HUES64 (cell line): ENCODE measurements at regions not wholly inside any gene's neighbourhood (a gene's known extent, or its start where the extent isn't known, plus 50 kb on each side); places are given as distances from the start of the nearest gene placed in this dataset.

Experiments
- H3K27ac ChIP-seq: 2 replicates; pipeline ENCODE4 v1.7.0; 2013; ENCODE audit warnings: low read depth, low read length, inconsistent platforms
- H3K27me3 ChIP-seq: 2 replicates; pipeline ENCODE4 v1.6.1; 2013; ENCODE audit warnings: mild to moderate bottlenecking, low read length; ENCODE audit not compliant: insufficient read depth
- H3K36me3 ChIP-seq: 2 replicates; pipeline ENCODE4 v1.6.1; 2013; ENCODE audit warnings: mild to moderate bottlenecking, low read length; ENCODE audit not compliant: insufficient read depth
- H3K4me1 ChIP-seq: 2 replicates; pipeline ENCODE4 v1.6.1; 2013; ENCODE audit warnings: mild to moderate bottlenecking, low read length, moderate library complexity; ENCODE audit not compliant: insufficient read depth
- H3K4me3 ChIP-seq: 2 replicates; pipeline ENCODE4 v1.5.1; 2013; ENCODE audit warnings: mild to moderate bottlenecking, low read length, moderate library complexity
- H3K9ac ChIP-seq: 2 replicates; pipeline ENCODE4 v1.6.1; 2013; ENCODE audit warnings: mild to moderate bottlenecking, low read depth, low read length
- H3K9me3 ChIP-seq: 2 replicates; pipeline ENCODE4 v1.6.1; 2013; ENCODE audit warnings: low read depth, low read length; ENCODE audit not compliant: insufficient read depth
- WGBS: fragments of 150-250, 120-280 bp; methylation state at CpG from one replicate; pipeline ENCODE4 v1.1.7; 2013; ENCODE audit warnings: missing lambda C conversion rate; 5-methylcytosine and 5-hydroxymethylcytosine counted together

GRCh38 chr14:44180975-44181374 is 326.1 kb downstream of the FSCB start:
- Histone ChIP-seq H3K9ac (no peak overlapping the region), H3K9me3 (no peaks in the 10 kb centered on the region), H3K36me3 (no peaks in the 10 kb centered on the region), H3K4me3 (no peak overlapping the region), H3K4me1 (no peaks in the 10 kb centered on the region), H3K27me3 (no peaks in the 10 kb centered on the region), H3K27ac (no peak overlapping the region)
- 100% methylated on average over 1 of the region's 1 CpG for WGBS

DNA sequence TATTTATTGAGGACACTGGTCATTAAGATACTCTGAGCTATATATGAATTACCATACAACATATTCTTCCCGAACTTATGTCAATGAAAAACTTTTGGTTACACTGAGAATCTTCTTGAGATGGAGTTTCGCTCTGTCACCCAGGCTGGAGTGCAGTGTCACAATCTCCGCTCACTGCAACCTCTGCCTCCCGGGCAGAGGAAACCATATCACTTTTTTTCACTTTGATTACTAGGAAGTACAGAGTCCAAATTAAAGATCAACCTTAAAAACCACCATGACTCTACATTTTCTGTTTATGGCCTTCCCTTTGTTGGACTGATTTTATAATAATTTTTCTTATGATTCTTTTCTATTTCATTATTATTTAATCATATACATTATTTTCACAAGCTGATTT is 336.5 kb downstream of the FSCB start:
- peaks cover 6% of the 10 kb centered on the region; the same call in 1 of the 2 replicates for H3K9me3 ChIP-seq
- H3K4me1 ChIP-seq, result no peaks in the 10 kb centered on the region
- H3K27ac ChIP-seq, result no peak overlapping the region
- no peaks in the 10 kb centered on the region for H3K27me3 ChIP-seq
- no peaks in the 10 kb centered on the region for H3K36me3 ChIP-seq
- 91% methylated on average over 4 of the region's 4 CpGs for WGBS
- no peak overlapping the region for H3K4me3 ChIP-seq
- H3K9ac ChIP-seq, result no peak overlapping the region

- H3K4me1 ChIP-seq, result no peaks in the 10 kb centered on the region
- H3K4me3 ChIP-seq, result no peak overlapping the region
- H3K9me3 ChIP-seq, result peaks cover 6% of the 10 kb centered on the region; the same call in 1 of the 2 replicates
- H3K9ac ChIP-seq, result no peak overlapping the region
- H3K27me3 ChIP-seq, result no peaks in the 10 kb centered on the region
- 93% methylated on average over 6 of the region's 6 CpGs for WGBS
- H3K27ac ChIP-seq, result no peak overlapping the region
- no peaks in the 10 kb centered on the region for H3K36me3 ChIP-seq
Observed at GRCh38 chr14:44170101-44170500, 337.0 kb downstream of the FSCB start.

GRCh38 chr14:44168566-44168965 is 338.5 kb downstream of the FSCB start:
- H3K4me3 ChIP-seq, result no peak overlapping the region
- no peak overlapping the region for H3K27ac ChIP-seq
- H3K27me3 ChIP-seq, result no peaks in the 10 kb centered on the region
- no peaks in the 10 kb centered on the region for H3K4me1 ChIP-seq
- H3K36me3 ChIP-seq, result no peaks in the 10 kb centered on the region
- peaks cover 4% of the 10 kb centered on the region; the same call in 1 of the 2 replicates for H3K9me3 ChIP-seq
- no peak overlapping the region for H3K9ac ChIP-seq

GRCh38 chr14:44166611-44167010 is 340.5 kb downstream of the FSCB start:
- H3K9ac ChIP-seq, result no peak overlapping the region
- H3K4me3 ChIP-seq, result no peak overlapping the region
- no peaks in the 10 kb centered on the region for H3K4me1 ChIP-seq
- peaks cover 18% of the 10 kb centered on the region for H3K9me3 ChIP-seq
- H3K27me3 ChIP-seq, result no peaks in the 10 kb centered on the region
- H3K27ac ChIP-seq, result no peak overlapping the region
- 97% methylated on average over 1 of the region's 2 CpGs for WGBS
- no peaks in the 10 kb centered on the region for H3K36me3 ChIP-seq

GRCh38 chr14:44165936-44166335 is 341.1 kb downstream of the FSCB start:
- no peak overlapping the region for H3K4me3 ChIP-seq
- no peak overlapping the region for H3K27ac ChIP-seq
- H3K27me3 ChIP-seq, result no peaks in the 10 kb centered on the region
- no peaks in the 10 kb centered on the region for H3K36me3 ChIP-seq
- 96% methylated on average over 2 of the region's 3 CpGs for WGBS
- H3K9ac ChIP-seq, result no peak overlapping the region
- H3K9me3 ChIP-seq, result peaks cover 18% of the 10 kb centered on the region
- H3K4me1 ChIP-seq, result no peaks in the 10 kb centered on the region

DNA sequence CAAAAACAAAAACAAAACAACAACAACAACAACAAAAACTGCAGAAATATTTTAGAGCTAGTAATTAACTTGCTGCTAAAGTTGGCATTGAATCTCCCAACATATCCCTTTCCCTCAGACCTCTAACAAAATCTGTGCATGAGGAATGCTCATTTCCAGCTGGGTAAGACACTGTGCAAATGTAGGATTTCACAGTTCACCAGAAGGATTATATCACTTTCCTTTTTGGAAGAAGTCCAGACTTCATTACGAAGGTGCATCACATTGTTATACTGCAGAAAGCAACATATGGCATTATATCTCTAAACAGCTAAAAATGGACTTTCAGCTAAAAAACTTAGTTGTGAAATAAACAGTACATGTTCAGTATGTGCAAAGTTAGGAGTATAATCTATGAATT is 341.8 kb downstream of the FSCB start:
- no peaks in the 10 kb centered on the region for H3K4me1 ChIP-seq

GRCh38 chr14:44163946-44164345 is 343.1 kb downstream of the FSCB start:
- Histone ChIP-seq H3K36me3 (no peaks in the 10 kb centered on the region), H3K27ac (no peak overlapping the region), H3K27me3 (no peaks in the 10 kb centered on the region), H3K9me3 (peaks cover 18% of the 10 kb centered on the region), H3K4me3 (no peak overlapping the region), H3K4me1 (no peaks in the 10 kb centered on the region), H3K9ac (no peak overlapping the region)
- WGBS, result 95% methylated on average over 1 of the region's 2 CpGs

More for the DNA sequence above, 341.8 kb downstream of the FSCB start:
- WGBS, result 89% methylated on average over 1 of the region's 1 CpG
- no peak overlapping the region for H3K9ac ChIP-seq
- H3K9me3 ChIP-seq, result peaks cover 18% of the 10 kb centered on the region
- H3K36me3 ChIP-seq, result no peaks in the 10 kb centered on the region
- no peaks in the 10 kb centered on the region for H3K27me3 ChIP-seq
- no peak overlapping the region for H3K4me3 ChIP-seq
- H3K27ac ChIP-seq, result no peak overlapping the region

GRCh38 chr14:44162197-44162596 is 344.9 kb downstream of the FSCB start:
- peaks cover 18% of the 10 kb centered on the region for H3K9me3 ChIP-seq
- no peaks in the 10 kb centered on the region for H3K36me3 ChIP-seq
- no peaks in the 10 kb centered on the region for H3K27me3 ChIP-seq
- no peak overlapping the region for H3K27ac ChIP-seq
- 92% methylated on average over 5 of the region's 5 CpGs for WGBS
- H3K9ac ChIP-seq, result no peak overlapping the region
- no peak overlapping the region for H3K4me3 ChIP-seq
- H3K4me1 ChIP-seq, result no peaks in the 10 kb centered on the region

GRCh38 chr14:44154874-44155273 is 352.2 kb downstream of the FSCB start:
- Histone ChIP-seq H3K27ac (no peak overlapping the region), H3K9ac (no peak overlapping the region)

DNA sequence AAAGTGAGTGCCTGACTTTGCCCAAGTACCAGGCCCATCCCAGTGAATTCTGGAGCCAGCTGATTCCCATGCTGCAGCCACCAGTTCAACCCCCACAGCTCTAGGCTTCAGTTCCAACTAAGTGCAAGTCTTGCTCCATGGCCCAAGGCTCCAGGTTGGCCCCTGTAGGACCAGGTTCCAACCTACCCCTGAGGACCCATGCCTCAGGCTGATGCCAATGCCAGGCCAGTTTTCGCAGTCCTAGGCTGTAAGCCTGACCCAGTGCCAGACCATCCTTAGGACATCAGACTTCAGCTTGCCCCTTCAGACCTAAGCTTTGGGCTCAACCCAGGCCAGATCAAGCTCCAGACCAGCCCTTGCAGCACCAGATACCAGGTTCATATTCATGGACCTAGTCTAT is 352.6 kb downstream of the FSCB start:
- H3K27me3 ChIP-seq, result no peaks in the 10 kb centered on the region
- H3K4me3 ChIP-seq, result no peak overlapping the region
- no peaks in the 10 kb centered on the region for H3K36me3 ChIP-seq
- H3K4me1 ChIP-seq, result no peaks in the 10 kb centered on the region
- H3K9me3 ChIP-seq, result 0 out of 2 replicates have a peak, but pooled peaks cover 6% of the 10 kb centered on the region
- no peak overlapping the region for H3K9ac ChIP-seq
- 96% methylated on average over 1 of the region's 1 CpG for WGBS
- H3K27ac ChIP-seq, result no peak overlapping the region

More at GRCh38 chr14:44154874-44155273, 352.2 kb downstream of the FSCB start:
- Histone ChIP-seq H3K9me3 (0 out of 2 replicates have a peak, but pooled peaks cover 6% of the 10 kb centered on the region), H3K4me3 (no peak overlapping the region), H3K36me3 (no peaks in the 10 kb centered on the region), H3K27me3 (no peaks in the 10 kb centered on the region), H3K4me1 (no peaks in the 10 kb centered on the region)

- Histone ChIP-seq H3K4me3 (no peak overlapping the region), H3K27ac (no peak overlapping the region), H3K36me3 (no peaks in the 10 kb centered on the region), H3K9ac (no peak overlapping the region), H3K27me3 (no peaks in the 10 kb centered on the region), H3K9me3 (0 out of 2 replicates have a peak, but pooled peaks cover 6% of the 10 kb centered on the region), H3K4me1 (no peaks in the 10 kb centered on the region)
- 96% methylated on average over 2 of the region's 2 CpGs for WGBS
Observed at GRCh38 chr14:44151130-44151820, 355.8 kb downstream of the FSCB start.
